Lung microvascular endothelial cell (primary cell): ENCODE measurements at regions not wholly inside any gene's neighbourhood (a gene's known extent, or its start where the extent isn't known, plus 50 kb on each side); places are given as distances from the start of the nearest gene placed in this dataset.
"Not testable (repeated sequence)": the region's sequence is repeated elsewhere in the genome, so short reads cannot be mapped to it uniquely, and the experiment has no call there.

Experiments
- DNase-seq, 2 donors: peaks; one replicate each; pipeline versions ENCODE4 v3.0.0 to v3.0.0-alpha.2; 2010; ENCODE audit warnings: low read depth in 2 of 2

- no peak for DNase-seq
Observed at GRCh38 chr4:7141151-7141834, 51.0 kb upstream of the SORCS2 start.

DNA sequence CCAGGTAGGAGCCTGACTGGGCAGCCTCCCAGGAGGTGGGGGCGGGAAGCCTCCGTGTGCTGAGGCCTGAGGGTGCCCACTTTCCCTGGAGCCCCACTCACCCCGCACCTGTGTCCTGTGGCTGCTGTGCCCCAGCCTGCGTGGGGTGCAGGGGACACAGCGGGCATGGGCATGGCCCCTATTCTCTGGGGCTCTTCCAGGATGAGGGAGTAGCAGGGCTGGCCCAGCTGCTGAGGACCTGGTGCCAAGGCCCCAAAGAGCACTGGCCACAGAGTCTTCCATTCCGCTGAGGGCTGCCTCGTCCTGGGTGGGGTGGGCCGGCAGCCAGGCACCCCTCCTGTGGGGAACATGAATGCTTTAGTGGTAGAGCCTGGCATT is 51.7 kb upstream of the SORCS2 start:
- DNase-seq, result no peak

DNA sequence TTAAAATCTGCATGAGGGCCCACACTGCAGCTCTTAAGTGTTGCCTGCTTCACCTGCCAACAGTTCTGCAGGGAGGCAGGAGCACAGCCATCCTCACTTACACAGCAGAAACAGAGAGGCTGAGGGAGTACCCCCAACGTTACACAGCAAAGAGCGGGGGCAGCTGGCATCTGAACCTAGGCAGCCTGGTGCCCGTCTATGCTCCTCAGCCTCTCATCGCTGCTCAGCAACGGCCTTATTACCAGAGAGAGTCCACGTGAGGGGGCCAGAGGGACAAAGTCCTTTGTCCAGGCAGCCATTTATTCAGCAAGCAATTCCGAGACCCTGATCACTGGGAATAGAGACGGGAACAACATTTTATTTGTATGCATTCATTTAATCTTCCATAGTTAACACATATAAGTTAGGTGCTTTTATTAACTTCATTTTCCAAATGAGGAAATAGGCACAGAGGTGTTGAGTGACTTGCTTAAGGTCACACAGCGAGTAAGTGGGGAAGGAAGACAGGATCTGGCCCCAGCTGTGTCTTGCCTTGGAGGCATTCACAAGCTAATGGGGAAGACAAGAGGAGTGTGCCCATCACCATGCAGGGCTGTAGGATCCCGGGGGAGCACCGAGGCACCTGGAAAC is 52.2 kb upstream of the SORCS2 start:
- no peak for DNase-seq

DNA sequence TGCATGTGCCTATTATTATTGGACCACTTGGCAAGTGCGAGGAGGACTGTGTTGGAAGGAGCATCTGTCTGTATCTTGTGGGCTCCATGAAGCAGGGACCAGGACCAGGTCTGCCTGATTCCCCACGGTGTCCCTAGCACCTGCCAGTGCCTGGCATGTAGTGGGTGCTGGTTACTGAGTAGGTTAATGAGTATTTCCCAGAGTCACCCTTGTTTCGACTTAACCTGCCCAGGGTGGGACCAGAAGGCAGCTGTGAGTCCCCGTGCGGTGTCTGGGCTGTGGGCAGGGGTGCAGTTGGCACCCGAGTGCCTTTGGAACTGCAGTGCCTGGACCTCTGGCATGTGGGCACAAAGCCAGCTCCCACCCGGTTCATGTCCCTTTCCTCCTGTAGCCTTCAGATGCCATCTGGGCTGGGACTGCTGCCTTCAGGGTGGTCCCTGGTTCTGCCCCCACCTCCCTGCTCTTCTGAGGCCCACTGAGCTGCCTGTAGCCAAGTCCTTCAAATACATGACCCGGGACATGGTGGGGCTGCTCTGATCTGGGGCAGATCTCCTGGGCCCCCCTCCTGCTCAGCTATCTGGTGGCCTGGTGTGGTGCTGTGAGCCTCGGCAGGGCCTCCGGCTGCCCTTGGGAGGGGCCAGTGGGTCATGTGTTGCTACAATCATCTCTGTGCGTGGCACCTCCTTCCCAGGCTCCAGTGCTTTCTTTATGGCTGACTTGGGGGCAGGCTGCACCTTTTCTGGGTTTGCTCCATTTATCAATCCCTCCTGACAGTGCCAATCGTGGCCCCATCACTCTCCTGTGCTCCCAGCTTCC is 53.0 kb upstream of the SORCS2 start:
- no peak for DNase-seq

- no peak for DNase-seq
Observed at GRCh38 chr4:7138223-7139166, 53.8 kb upstream of the SORCS2 start.

- DNase-seq, result no peak
Observed at GRCh38 chr4:7137326-7138200, 54.8 kb upstream of the SORCS2 start.

DNA sequence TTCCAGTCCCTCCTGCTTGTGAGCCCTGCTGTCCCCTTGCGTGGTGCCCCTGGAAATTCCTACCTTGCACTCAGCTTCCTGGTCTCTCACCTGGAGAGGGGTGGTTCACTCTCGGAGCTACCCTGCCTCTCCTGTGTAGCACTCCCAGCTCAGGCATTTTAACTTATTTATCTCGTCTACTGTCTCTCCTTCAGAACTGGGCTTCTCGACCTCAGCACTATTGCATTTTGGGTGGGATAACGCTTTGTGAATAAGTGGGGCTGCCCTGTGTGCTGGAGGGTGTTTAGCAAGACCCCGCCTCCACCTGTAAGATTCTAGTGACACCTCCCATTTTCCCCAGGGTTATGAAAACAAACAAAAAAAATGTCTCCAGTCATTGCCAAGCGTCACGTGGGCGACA is 56.0 kb upstream of the SORCS2 start:
- no peak for DNase-seq

DNA sequence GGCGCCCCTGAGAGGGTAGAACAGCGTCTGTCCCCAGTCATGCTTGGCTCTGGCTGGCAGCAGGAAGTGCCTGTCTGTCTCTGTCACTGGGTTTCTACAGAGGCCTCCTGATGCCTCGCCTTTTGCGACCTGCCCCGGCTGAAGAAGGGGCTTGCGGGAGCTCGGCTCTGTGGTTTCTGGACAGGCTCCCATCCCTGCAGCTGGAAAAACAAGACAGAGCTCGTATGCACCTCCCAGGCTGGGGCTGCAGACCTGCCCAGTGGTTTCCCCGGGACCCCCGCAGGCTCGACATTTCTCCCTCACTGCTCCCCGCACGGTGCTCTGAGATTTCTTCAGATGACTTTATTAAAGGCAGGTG is 57.0 kb upstream of the SORCS2 start:
- no peak for DNase-seq

GRCh38 chr4:7134737-7135388 is 57.5 kb upstream of the SORCS2 start:
- peak in 1 of 2 donors; percentile 8 for DNase-seq

GRCh38 chr4:7133818-7134650 is 58.3 kb upstream of the SORCS2 start:
- not testable (repeated sequence) for DNase-seq

GRCh38 chr4:7132730-7133582 is 59.4 kb upstream of the SORCS2 start:
- DNase-seq, result no peak

GRCh38 chr4:7132249-7132648 is 60.1 kb upstream of the SORCS2 start:
- no peak for DNase-seq

GRCh38 chr4:7131498-7132031 is 60.8 kb upstream of the SORCS2 start:
- DNase-seq, result no peak

- no peak for DNase-seq
Observed at GRCh38 chr4:7130621-7131211, 61.6 kb upstream of the SORCS2 start.

DNA sequence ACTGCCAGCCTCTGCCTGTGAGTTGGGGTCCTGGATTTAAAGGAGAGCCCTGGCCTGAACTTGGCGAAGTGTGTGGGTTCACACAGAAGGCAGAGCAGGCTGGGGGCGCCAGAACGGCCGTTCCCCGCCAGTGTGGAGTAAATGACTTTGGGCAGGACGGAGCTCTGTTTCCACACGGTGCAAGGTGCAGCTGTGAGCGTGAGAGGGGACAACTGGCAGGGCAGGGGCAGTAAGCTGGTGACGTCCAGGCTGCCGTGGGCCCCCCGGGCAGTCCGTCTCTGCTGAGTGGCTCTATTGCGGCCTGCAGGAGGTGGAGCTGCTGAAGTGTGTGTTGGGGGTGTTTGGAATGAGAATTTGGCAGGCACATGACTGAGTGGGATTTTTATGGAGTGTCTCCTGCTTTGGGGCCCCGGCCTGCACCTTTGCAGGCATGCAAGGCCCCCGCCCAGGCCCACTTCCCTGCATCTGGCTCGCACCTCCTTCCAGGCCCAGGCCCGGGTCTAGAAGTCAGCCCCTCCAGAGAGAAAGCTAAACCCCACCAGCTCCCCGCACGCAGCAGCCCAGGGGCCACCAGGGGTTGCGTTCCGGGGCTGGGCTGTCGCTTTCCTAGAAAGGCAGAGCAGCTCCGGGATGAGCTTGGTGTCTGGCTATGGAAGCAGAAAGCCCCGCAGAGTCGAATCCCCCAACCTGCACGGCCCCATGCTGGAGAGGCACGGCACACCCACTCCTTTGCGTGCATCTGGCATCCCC is 62.2 kb upstream of the GRPEL1 start:
- DNase-seq, result no peak

DNA sequence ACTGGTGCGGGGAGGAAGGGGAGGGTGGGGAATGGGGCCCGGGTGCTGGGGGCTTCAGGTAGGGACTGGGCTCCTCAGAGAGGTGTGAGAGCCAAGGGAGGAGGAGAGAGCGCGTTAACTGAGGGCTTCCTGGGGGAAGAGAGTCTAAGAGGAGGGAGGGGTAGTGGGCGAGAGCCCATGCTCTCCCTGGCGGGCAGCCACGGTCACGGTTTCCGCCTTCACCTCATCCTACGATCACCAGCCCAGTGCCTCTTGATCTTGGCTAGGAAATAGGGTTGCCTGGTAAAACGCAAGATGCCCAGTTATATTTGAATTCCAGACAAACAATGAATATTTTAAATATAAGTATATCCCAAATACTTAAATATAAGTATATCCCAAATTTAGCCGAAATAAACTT is 60.8 kb upstream of the GRPEL1 start:
- no peak for DNase-seq

DNA sequence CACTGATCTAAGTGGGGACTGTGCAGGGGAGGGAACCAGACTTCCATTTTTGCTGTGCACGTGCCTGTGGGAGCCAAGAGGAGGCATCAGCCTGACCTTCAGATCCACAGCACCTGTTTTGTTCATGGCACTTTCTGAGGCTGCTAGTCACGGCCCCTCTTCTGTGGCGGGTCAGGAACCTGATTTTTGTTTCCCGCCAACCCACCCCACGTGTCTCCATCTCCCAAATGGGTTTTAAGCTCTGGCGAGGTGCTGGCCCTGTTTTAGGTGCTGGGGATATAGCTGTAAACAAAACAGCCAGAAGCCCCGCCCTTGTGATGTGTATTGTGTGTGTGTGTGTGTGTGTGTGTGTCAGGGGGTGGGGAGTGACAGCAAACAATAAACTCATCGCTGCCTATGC is 60.4 kb upstream of the GRPEL1 start:
- DNase-seq, result no peak
